HG02870 (cell line): ENCODE measurements at regions not wholly inside any gene's neighbourhood (a gene's known extent, or its start where the extent isn't known, plus 50 kb on each side); places are given as distances from the start of the nearest gene placed in this dataset.

ENCODE experiments used
- ATAC-seq: cut with Tn5 transposase; IDR thresholded peaks from one replicate; pipeline ENCODE4 v1.9.1; 2021; ENCODE audit warnings: mild to moderate bottlenecking, moderate library complexity; ENCODE audit not compliant: unreplicated experiment

DNA sequence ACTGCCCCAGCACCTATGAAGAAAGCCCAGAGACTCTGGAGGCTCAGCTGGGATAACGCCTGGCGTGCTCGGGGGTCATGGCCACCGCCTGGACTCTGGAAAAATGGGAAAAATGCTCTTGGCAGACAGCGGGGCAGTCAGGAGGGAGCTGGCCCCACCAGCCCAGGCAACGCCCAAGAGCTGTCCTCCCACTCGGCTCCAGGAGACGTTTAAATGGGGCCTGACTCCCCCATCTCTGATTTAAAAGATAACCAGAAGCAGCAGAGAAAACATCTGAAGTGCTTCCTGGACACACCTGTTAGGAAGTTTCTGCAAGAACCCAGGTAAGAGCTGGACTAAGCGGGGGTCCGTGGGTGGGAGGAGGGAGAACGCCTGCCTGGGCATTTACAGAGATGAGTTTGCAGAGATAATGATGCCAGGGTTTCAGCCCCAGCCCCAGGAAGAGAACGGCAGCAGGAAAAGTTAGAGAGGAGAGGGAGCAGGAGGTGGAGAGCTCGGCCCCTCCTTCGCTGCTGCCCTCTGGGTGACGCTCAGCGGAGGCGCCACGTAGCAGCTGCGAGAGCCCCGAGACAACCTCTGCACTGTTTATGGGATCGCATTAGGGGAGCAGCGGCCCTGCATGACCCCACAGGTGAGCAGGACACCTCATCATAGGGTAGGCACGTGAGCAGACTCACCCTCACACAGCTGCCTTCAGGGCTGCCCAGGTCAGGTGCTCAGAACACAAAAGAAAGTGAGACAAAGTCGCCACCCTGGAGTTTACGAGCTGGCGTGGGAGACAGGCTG is 83.5 kb upstream of the INSIG1 start:
- ATAC-seq: no peak

DNA sequence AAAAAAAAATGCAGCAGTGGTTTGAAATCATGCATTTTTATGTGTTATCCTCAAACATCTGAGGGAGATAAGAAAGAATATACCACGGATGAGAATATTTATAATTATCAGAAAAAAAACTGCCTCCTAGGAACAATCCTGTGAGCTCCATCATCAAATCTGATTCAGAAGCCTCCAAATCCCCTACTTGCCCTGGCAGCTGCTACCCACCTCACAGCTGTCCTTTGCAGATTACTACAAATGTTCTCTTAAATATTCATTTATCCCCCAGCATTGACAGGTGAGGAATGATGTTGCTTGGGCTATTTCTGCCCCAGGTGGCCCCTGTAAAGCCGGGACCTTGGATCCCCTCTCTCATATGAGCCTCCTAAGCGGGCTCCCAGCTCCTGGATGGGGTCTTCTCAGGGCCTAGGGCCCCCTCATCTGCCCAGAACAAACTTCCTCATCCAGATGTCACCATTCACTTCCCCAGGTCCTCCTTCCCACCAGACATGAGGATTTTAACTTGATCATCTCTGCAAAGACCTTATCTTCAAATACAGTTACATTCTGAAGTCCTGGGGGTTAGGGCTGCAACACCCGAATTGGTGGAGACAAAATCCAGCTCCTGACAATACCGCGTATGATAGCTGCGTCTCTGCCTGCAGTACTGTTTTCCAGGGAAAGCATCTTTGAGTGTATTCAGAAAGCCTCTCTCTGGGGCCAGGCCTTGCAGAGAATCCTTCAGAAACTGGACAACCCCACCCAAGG is 81.9 kb upstream of the INSIG1 start:
- no peak for ATAC-seq

DNA sequence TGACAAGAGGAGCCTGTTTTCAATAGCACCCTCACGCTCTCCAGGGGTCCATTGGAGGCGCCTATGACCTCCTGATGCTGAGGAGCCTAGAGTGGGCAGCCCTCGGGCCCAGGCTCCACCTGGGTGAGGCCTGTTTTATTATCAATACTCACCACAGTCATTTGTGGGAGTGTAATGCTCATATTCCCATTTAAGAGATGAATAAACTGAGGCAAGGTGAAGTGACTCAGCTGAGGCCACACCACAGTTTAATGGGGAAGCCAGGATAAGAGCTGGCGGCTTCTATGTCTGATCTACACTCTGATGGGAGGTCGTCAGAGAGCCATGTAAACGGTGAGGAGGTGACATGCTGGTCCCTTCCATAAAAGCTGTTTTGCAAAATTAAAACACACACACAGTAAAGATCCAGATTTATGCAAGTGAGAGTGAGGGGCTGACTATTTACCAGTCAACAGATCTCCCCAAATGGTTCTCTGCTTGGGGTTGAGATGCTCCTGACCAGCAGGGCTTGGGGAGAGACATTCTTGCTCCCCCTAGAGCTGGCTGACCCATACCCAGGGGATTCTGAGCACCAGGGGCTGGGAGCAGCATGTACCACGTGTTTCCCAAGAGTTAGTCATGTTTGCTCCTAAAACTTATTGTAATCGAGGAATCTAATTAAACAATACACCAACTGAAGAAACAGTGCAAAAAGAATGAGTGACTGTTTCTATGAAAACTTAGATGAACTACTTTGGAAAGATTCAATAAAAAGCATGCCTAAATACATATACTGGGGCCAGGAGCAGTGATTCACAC is 81.0 kb upstream of the INSIG1 start:
- ATAC-seq: no peak

DNA sequence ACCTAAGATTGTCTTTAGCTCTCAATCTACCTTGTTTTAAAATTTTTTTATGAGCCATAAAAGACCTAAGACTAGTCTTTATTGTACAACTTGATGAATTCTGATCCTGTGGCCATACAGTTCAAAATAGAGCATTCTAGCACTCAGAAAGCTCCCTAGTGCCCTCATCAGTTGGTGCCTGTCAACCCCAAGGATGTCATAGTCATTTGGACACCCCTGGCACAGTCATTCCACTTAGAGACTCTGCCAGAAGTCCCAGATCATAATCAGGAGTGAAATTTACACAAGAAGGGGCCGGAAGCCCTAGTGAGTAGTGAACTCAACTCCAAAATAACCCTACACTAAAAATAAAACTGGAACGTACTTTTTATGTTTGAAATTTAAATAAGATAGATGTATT is 80.0 kb upstream of the INSIG1 start:
- ATAC-seq: peak; percentile 44

DNA sequence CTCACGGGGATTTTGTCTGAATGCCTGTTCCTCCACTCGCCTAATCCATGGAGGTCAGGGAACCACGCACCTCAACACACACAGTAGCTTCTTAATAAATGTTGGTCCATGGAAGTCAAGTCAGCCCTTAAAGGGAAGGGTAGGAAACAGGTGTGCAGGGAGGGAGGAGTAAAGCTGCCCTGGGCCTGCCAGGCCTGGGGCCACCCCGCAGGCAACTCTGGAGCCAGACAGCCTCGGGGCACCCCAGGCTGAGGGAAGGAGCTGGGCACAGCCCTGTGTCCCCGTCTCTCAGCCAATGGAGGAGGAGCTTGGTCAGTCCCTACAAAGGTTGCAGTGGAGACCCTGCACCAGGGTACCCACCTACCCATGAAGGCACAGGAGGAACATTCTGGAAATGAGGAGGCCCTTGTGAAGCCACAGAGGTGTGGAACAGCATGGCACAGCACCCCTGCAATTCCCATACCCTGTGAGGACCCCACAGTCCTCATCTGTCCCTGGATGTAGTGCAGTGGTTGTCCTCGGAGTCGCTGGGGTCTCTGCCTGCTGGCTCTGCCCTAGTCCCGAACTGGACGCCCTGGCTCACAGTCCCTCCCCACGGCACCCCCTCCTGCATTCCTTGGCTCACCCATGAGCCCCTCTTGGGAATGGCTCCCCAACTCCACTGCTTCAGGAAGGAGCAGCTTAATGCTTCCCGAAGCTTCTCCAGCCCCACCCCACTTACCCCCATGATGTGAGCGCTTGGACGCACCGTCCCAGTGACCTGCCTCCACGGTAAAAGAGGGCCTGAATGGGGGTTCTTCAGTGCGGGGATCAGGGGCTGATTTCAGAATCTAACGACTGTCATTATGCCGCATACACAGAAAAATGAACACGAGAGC is 79.2 kb upstream of the INSIG1 start:
- no peak for ATAC-seq

DNA sequence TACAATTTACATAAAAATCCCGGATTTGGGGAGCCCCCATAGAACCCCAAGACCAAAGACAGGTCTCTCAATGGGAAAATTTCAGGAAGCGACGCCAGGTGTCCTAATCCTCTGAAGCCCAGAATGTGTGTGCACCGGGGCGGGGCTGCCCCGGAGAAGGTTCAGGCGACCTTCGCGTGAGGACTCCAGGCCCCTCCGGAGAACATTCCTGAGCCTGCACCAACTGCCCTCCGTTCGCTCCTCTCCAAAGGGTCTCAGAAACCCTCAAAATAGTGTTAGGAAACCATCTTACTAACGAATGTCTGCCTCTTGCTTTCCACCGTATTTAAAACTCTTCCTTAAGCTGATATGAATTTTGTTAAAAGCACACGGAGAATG is 78.5 kb upstream of the INSIG1 start:
- ATAC-seq: no peak

DNA sequence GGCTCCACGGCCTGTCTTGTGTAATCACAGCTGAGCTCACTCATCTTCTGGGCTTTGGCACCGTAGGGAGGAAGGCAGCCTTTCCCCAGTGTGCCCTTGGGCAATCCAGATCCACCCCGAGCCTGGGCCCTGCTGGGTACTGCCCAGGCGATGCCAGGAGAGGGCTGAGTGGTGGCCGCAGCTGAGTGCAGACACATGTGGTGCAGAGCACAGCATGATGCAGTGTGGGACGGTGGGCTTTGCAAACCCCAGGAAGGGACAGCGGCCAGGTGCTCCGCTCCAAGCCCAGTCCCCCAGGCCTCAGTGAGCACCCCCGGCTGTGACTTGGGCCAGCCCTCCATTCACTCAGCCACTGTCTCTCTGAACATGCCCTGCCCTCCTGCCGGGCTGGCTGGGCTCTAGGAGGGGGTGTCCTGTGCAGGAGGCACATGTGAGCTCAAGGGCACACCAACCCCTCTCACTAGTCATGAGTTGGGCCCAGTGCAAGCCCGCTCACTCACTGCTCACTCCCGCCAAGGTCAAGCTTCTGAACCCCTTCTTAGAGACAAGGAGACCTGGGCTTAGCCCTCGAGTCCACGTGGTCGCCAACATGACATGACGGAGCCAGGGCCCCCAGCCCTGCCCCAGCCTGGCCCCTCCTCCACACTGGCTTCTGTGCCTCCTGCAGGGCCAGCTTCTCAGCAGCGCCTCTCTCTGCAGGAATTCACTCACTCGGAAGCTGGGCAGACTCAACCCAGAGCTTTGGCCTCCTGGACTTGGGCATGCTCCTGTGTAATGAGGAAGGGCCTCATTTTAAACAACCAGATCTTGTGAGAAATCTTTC is 77.5 kb upstream of the INSIG1 start:
- ATAC-seq: no peak

DNA sequence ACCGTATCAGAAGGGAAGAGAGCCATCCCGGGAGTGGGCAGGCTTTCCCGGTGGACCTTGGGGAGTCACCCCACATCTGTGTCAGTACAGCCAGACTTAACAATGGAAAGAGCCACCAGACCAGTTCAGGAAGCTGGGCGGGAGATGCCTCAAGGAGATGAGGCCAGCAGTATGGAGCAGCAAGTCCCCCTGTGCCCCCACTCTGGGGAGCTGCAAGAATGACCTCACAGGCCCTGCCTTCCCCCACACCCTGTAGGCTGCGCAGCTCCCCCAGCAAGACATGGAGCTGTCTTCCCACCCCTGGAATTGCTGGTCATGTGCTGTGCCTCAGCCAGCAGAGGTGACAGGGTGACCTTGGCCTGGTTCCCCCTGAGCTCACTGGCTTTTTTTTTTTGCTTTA is 76.8 kb upstream of the INSIG1 start:
- ATAC-seq: no peak

DNA sequence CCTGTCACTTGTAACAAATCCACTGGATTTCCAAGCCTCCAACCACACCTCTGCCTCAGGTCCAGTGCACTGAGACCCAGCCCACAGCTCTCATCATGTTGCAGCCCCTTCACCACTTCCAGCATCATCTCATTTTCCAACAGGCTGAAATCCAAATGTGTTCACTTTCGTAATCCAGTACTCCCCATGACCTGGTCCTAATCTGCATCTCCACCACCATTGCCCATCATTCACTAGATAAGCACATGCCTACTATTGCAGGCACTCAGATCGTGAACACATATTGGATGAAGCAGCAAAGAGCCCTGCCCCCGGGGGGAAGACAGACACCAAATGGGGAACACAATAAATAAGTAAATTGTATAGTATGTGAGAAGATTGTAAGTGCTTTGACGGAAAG is 76.1 kb upstream of the INSIG1 start:
- ATAC-seq: no peak

DNA sequence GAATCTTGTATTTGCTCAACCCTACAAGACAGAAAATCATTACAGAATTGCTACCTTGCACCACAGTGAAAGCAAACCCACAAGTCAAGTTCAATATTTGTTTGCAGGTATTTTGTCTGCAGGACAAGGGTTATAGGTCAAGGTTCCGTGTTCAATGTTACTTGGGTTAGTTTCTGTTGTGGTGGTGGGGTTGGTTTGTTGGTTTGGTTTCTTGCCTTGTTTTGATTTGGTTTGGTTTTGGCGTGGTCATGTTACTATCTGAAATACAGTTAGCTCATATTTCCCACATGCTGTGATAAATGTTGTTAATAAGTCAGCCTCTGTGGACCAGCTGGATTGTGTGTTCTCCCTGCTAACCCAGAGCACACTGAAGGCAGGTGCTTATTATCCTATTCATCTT is 75.6 kb upstream of the INSIG1 start:
- ATAC-seq: no peak

DNA sequence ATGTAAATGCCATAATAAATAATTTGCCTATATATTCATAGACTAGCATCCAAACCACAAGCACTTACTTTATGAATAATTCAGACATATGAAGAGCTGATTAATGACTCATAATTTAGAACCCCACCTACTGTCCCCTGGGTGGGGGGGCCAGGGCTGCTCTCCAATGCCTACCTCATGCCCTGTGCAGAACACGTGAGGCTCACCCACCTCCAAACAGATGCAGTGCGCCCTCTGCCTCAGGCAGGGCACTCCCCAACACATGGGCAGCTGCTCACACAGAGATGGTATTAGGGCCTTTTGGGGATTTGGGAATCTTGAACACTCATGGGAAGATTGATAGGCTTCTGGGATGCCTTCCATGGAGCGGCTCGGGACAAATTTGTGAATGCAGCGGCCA is 75.1 kb upstream of the INSIG1 start:
- ATAC-seq: no peak

DNA sequence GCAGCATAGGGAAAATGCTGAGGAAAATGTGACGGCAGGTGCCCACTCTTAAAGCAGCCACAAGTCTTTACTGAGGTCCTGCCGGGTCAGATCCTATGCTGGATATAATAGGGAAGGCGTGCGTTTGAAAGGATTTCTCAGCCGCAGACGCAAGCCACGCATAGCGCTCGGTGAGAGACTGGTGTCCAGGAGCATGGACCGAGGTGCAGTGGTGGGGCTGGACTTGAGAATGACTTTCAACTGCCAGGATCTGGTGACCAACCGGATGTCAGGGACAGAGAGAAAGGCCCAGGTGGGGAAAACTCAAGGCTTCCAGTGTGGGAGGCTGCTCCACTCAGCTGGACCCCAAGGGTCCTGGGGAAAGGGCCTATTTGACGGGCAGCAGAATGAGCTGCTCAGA is 74.7 kb upstream of the INSIG1 start:
- no peak for ATAC-seq

DNA sequence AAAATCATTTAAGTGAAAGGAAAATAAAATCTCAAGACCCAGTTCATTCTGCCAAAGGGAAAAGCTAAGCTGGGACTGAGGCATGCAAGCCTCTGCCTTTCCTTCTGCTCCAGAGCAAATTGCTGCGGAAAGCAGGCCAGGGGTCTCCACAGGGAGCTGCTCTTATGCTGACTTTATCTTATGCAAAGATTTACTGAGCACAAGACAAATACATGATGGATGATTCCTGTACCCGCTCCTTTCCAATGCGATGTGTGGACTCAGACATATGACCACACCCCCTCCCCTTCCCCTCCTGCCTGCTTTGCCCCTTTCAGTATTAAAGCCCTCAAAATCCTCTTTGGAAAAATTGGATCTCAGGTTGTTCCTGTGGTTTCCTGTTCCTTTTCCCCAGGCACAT is 74.2 kb upstream of the INSIG1 start:
- no peak for ATAC-seq

DNA sequence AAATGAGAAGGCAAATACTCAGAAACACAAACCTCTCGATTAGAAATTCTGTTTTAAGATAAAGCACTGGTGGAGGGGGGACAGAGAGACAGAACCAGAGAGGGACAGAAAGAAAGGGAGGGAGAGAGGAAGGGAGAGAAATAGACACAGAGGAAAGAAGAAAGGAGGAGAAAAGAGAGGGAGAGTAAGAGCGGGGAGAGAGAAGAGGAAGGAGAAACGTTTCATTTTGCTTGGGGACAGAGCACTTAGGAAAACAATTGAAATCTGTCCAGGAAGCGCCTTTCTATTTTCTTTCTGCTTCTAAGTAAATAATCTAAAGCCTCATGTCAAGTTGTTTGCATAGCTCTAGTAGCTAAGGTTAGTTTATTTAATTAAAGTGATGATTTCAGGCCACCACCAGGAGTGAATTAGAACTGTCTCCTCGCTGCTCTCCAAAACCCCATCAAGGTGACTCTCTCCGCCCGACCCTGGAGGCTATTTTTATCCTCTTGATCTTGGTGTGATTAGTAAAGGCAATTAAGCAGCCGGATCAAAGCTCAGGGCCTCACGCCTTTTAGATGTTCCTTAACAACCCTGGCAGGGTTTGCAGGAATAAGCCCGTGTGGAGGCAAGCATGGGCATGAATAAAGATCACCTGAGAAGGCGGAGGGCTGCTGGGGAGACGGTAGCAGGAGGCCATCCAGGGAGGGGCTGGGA is 73.4 kb upstream of the INSIG1 start:
- no peak for ATAC-seq

DNA sequence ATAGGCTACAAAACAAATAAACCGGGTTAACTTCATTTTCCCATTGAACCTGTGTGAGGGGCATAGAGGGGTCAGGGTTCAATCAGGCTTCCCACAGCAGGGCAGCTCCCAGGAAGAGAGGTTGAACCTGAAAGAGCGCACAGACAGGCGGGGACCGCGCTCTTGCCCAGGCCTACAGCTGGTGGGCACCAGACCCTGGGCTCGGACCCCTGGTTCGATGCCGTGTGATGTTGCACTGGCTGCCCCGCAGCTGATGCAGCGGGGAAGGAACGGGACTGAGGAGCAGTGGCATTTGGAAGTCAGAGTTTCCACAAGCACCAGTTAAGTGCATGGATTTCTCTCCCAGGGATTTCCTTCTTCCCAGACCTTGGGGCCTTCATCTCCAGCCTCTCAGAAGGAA is 72.6 kb upstream of the INSIG1 start:
- ATAC-seq: no peak

DNA sequence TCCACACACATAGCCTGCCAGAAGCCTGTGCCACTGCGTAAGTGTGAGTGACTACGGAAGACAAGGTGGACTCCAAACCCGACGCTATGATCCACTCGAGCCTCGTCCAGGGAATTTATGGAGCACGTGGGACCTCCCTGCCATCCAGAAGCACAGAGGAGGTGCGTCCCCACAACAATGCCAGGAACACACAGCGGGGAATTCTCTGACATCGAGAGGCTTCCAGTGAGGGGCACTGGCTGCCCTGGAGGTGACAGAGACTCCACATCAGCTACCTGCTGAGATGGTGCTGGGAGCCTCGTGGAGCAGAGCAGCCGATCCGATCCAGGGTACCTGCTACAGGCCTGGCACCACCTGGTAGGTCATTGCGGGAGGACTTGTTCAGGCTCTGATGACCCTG is 72.2 kb upstream of the INSIG1 start:
- no peak for ATAC-seq

DNA sequence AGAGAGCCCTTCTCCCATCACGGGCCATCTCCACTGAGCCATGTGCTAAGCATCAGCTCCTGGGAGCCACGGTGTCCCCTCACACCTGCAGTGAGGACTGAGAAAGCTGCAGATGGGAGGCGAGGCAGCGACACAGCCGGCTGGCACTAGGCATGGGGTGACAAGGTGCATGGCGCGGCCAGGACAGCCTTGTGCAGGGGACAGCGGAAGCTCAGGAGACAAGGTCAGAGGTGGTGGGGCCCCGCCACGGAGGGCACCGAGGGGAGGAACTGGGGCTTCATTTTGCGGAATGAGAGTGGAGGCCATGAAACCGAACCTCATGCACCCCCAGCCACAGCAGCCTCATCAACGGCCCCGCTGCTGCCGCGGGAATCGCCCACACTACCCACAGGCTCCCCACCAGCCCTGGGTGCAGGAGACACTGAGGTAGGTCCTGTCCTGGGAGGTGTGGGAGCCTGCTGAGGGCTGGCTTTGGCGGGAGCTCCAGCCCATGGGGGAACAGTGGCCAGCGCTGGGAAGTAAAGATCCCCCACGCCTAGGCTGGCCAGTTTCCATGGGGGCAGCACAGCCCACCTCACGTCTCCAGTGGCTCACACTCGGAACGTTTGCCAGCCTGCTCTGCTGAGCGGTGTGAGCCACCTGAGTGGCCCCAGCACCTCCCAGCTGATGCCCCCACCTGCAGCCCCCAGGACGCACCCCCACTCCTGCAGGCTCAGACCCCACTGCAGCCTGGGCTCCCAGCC is 71.2 kb upstream of the INSIG1 start:
- no peak for ATAC-seq

DNA sequence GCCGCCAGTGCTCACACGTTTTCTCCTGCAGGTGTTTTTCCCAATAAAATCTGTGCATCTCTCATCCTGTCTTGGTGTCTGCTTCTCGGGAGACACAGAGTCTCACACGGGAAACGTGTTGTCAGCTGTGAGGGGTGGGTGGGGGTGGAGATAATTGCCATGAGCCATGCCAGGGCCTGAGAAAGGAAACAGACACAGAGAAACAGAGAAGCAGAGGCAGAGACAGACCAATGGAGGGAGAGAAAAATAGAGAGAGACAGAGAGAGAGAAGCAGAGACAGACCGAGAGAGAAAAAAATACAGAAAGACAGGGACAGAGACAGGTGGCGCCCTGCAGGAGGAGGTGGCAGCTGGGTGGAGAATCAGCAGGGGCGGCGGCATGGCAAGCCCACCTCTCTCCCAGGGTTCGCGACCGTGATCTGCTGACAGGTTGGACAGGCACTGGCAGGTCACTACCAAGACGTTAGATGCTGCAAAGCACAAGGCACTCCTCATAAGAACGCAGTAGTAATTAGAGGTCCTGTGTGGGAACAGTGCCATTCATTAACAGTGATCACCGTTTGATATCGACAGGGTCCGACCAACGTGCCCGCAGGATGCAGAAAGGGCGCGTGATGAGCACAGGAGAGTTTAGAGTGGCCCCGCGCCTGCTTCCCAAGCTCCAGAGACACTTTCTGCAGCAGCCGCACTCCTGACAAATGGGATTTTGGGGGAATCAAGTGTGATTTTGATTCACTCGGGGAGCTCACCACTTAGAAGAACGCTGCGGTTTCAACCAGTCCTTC is 70.5 kb upstream of the INSIG1 start:
- ATAC-seq: no peak
